Keratinocyte (primary cell): ENCODE measurements at regions not wholly inside any gene's neighbourhood (a gene's known extent, or its start where the extent isn't known, plus 50 kb on each side); places are given as distances from the start of the nearest gene placed in this dataset.
"Not testable (repeated sequence)": the region's sequence is repeated elsewhere in the genome, so short reads cannot be mapped to it uniquely, and the experiment has no call there.

Experiments
- DNase-seq: peaks from one replicate; pipeline ENCODE4 v3.0.0-alpha.2; 2011; ENCODE audit warnings: low read depth, missing footprints, low spot score
- FAIRE-seq: peaks from 2 replicates; lab custom pipeline; 2011; peaks lifted over from hg19 to GRCh38; lab: Jason Lieb, UNC
- H2AFZ ChIP-seq: 2 replicates; pipeline ENCODE4 v1.6.0; 2012; ENCODE audit warnings: low read length, control low read depth, inconsistent platforms; ENCODE audit not compliant: control insufficient read depth
- H3K27ac ChIP-seq: 2 replicates; pipeline ENCODE4 v1.5.1; 2011; ENCODE audit warnings: low read length; ENCODE audit not compliant: control insufficient read depth, insufficient read depth
- H3K27me3 ChIP-seq: 3 replicates; pipeline ENCODE4 v1.6.0; 2011; ENCODE audit warnings: low read length; ENCODE audit not compliant: control insufficient read depth, insufficient read depth; ENCODE audit errors: extremely low read depth
- H3K36me3 ChIP-seq, 2 experiments: 2 replicates in 1 of 2; 3 replicates in 1 of 2; pipeline ENCODE4 v1.5.1; 2011; ENCODE audit warnings: low read length in 2 of 2, mild to moderate bottlenecking in 1 of 2; ENCODE audit not compliant: control insufficient read depth in 2 of 2, insufficient read depth in 2 of 2; ENCODE audit errors: extremely low read depth in 1 of 2
- H3K4me1 ChIP-seq: 3 replicates; pipeline ENCODE4 v1.5.1; 2011; ENCODE audit warnings: low read length; ENCODE audit not compliant: control insufficient read depth, insufficient read depth; ENCODE audit errors: extremely low read depth
- H3K4me2 ChIP-seq: 3 replicates; pipeline ENCODE4 v1.6.0; 2011; ENCODE audit warnings: low read depth, low read length; ENCODE audit not compliant: control insufficient read depth, insufficient read depth; ENCODE audit errors: extremely low read depth
- H3K4me3 ChIP-seq, 3 experiments: fragments of 200-600 bp in 1 of 3; sonication (generic) in 1 of 3; 2 replicates in 2 of 3; 3 replicates in 1 of 3; pipeline ENCODE4 v1.5.1; 2011 to 2016; ENCODE audit warnings: low read length in 3 of 3, mild to moderate bottlenecking in 3 of 3, control low read depth in 2 of 3, inconsistent platforms in 1 of 3, low read depth in 1 of 3, mixed read lengths in 1 of 3, mixed run types in 1 of 3, moderate library complexity in 1 of 3; ENCODE audit not compliant: control insufficient read depth in 2 of 3, insufficient read depth in 2 of 3; ENCODE audit errors: extremely low read depth in 1 of 3
- H3K79me2 ChIP-seq: 2 replicates; pipeline ENCODE4 v1.6.0; 2012; ENCODE audit warnings: low read length; ENCODE audit not compliant: control insufficient read depth, insufficient read depth
- H3K9ac ChIP-seq: 3 replicates; pipeline ENCODE4 v1.6.0; 2011; ENCODE audit warnings: low read length; ENCODE audit not compliant: control insufficient read depth, insufficient read depth; ENCODE audit errors: extremely low read depth
- H3K9me1 ChIP-seq: 3 replicates; pipeline ENCODE4 v1.6.0; 2011; ENCODE audit warnings: low read length; ENCODE audit not compliant: control insufficient read depth, insufficient read depth; ENCODE audit errors: extremely low read depth
- H3K9me3 ChIP-seq: 2 replicates; pipeline ENCODE4 v1.5.1; 2012; ENCODE audit warnings: low read depth, low read length; ENCODE audit not compliant: control insufficient read depth
- H4K20me1 ChIP-seq: 3 replicates; pipeline ENCODE4 v1.6.0; 2011; ENCODE audit warnings: low read length; ENCODE audit not compliant: control insufficient read depth, insufficient read depth; ENCODE audit errors: extremely low read depth
- EZH2 ChIP-seq: IDR thresholded peaks from one replicate; pipeline ENCODE4 v1.6.1; 2012; ENCODE audit warnings: inconsistent platforms, mild to moderate bottlenecking, low read length, moderate library complexity
- dilution Hi-C: fragments of 300-500 bp; cut with MboI; formaldehyde crosslinking; loops from one replicate; pipeline ENCODE4 v1.7.0; 2020; ENCODE audit warnings: low sequenced_read_pairs; ENCODE audit not compliant: extremely low pct_ligation_motif_present
- TF ChIP-seq, protein P1 (sequence below), 3 experiments: IDR thresholded peaks in 1 of 3; conservative IDR thresholded peaks in 1 of 3; optimal IDR thresholded peaks in 1 of 3; 2 replicates in 2 of 3; 3 replicates in 1 of 3; pipeline versions ENCODE3 to v1.5.1; 2011; ENCODE audit warnings: low read length in 3 of 3, mild to moderate bottlenecking in 3 of 3, moderate library complexity in 2 of 3, control low read depth in 1 of 3, inconsistent platforms in 1 of 3; ENCODE audit not compliant: insufficient read depth in 2 of 3; ENCODE audit errors: extremely low read depth in 1 of 3

GRCh38 chr17:20823905-20824304 lies 218.9 kb downstream of the USP22 start:
- H3K4me1 ChIP-seq: no peaks in the 10 kb centered on the region
- no peaks in the 10 kb centered on the region for H3K9me3 ChIP-seq
- no peaks in the 10 kb centered on the region for H3K9me1 ChIP-seq
- H4K20me1 ChIP-seq: no peaks in the 10 kb centered on the region
- H3K4me3 ChIP-seq: no peak overlapping the region
- H3K36me3 ChIP-seq: no peaks in the 10 kb centered on the region
- DNase-seq (no peak), FAIRE-seq (no peak)
- no peak overlapping the region for H3K27ac ChIP-seq
- H2AFZ ChIP-seq: no peak overlapping the region
- TF ChIP-seq EZH2: no peak
- TF ChIP-seq, protein P1, sequence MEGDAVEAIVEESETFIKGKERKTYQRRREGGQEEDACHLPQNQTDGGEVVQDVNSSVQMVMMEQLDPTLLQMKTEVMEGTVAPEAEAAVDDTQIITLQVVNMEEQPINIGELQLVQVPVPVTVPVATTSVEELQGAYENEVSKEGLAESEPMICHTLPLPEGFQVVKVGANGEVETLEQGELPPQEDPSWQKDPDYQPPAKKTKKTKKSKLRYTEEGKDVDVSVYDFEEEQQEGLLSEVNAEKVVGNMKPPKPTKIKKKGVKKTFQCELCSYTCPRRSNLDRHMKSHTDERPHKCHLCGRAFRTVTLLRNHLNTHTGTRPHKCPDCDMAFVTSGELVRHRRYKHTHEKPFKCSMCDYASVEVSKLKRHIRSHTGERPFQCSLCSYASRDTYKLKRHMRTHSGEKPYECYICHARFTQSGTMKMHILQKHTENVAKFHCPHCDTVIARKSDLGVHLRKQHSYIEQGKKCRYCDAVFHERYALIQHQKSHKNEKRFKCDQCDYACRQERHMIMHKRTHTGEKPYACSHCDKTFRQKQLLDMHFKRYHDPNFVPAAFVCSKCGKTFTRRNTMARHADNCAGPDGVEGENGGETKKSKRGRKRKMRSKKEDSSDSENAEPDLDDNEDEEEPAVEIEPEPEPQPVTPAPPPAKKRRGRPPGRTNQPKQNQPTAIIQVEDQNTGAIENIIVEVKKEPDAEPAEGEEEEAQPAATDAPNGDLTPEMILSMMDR (optimal IDR thresholded peaks at IDR 0.05 in 1 of 3, IDR thresholded peaks at IDR 0.05 in 1 of 3, conservative IDR thresholded peaks at IDR 0.05 in 1 of 3; ENCODE audit: extremely low read depth in 1 of 3, insufficient read depth in 2 of 3, low read length in 3 of 3): no peak
- H3K27me3 ChIP-seq: no peaks in the 10 kb centered on the region
- dilution Hi-C loops: no loop called here
- H3K4me2 ChIP-seq: no peak overlapping the region
- H3K79me2 ChIP-seq: no peaks in the 10 kb centered on the region
- H3K9ac ChIP-seq: no peak overlapping the region

DNA sequence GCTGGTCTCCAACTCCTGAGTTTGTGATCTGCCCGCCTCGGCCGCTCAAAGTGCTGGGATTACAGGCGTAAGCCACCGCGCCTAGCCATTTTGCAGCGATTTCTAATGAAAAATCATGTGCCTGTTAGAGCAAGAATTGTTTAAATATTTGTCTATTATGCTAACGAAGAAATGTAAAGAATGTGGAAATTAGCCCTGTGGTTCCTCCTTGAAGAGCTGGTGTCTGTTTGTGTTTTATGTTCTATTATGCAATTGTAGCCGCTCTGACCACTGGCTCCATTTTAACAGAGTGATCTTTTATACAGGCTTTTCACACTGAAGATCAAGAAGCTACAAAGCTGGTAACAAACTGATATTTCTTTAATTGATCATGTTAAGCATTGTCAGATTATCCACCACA lies 217.3 kb downstream of the USP22 start:
- Histone ChIP-seq H3K9ac (no peak overlapping the region), H3K27me3 (no peaks in the 10 kb centered on the region), H3K27ac (no peak overlapping the region), H3K36me3 (no peaks in the 10 kb centered on the region), H3K4me2 (no peak overlapping the region), H2AFZ (no peak overlapping the region), H4K20me1 (no peaks in the 10 kb centered on the region), H3K4me3 (no peak overlapping the region), H3K9me1 (no peaks in the 10 kb centered on the region), H3K9me3 (no peaks in the 10 kb centered on the region), H3K79me2 (no peaks in the 10 kb centered on the region), H3K4me1 (no peaks in the 10 kb centered on the region)
- FAIRE-seq: no peak
- dilution Hi-C loops: no loop called here
- TF ChIP-seq EZH2: no peak
- TF ChIP-seq, protein P1 (optimal IDR thresholded peaks at IDR 0.05 in 1 of 3, IDR thresholded peaks at IDR 0.05 in 1 of 3, conservative IDR thresholded peaks at IDR 0.05 in 1 of 3; ENCODE audit: extremely low read depth in 1 of 3, insufficient read depth in 2 of 3, low read length in 3 of 3): no peak
- DNase-seq: no peak

- H4K20me1 ChIP-seq, FAIRE-seq: not testable (repeated sequence)
These were observed 202.4 kb downstream of the USP22 start for GRCh38 chr17:20840453-20840852.

More at GRCh38 chr17:20840453-20840852, 202.4 kb downstream of the USP22 start:
- H3K4me3 ChIP-seq, H3K9me3 ChIP-seq, H3K4me1 ChIP-seq, H3K27me3 ChIP-seq, H3K79me2 ChIP-seq, H3K4me2 ChIP-seq, H3K36me3 ChIP-seq, H2AFZ ChIP-seq, H3K9ac ChIP-seq, dilution Hi-C loops, H3K9me1 ChIP-seq, DNase-seq, H3K27ac ChIP-seq: not testable (repeated sequence)
